ENCODE measurements at regions not wholly inside any gene's neighbourhood (a gene's known extent, or its start where the extent isn't known, plus 50 kb on each side); places are given as distances from the start of the nearest gene placed in this dataset.
"Not testable (repeated sequence)": the region's sequence is repeated elsewhere in the genome, so short reads cannot be mapped to it uniquely, and the experiment has no call there.

- H3K27ac Mint-ChIP-seq = no peak overlapping the region
- H3K27me3 Mint-ChIP-seq = no peaks in the 10 kb centered on the region
- H3K9me3 Mint-ChIP-seq (ENCODE audit: low read depth) = no peaks in the 10 kb centered on the region
- no peaks in the 10 kb centered on the region for H3K36me3 Mint-ChIP-seq
- H3K4me1 Mint-ChIP-seq (ENCODE audit: low read depth) = no peaks in the 10 kb centered on the region
- H3K4me3 Mint-ChIP-seq = no peak overlapping the region
Measured at GRCh38 chrX:150081076-150081475, 142.8 kb upstream of the EOLA2 start.

GRCh38 chrX:150084496-150085229, 146.4 kb upstream of the EOLA2 start:
- no peaks in the 10 kb centered on the region for H3K27me3 Mint-ChIP-seq
- no peaks in the 10 kb centered on the region for H3K9me3 Mint-ChIP-seq (ENCODE audit: low read depth)
- no peaks in the 10 kb centered on the region for H3K4me1 Mint-ChIP-seq (ENCODE audit: low read depth)
- no peak overlapping the region for H3K27ac Mint-ChIP-seq
- H3K4me3 Mint-ChIP-seq = no peak overlapping the region
- no peaks in the 10 kb centered on the region for H3K36me3 Mint-ChIP-seq

- no peak overlapping the region for H3K27ac Mint-ChIP-seq
- H3K9me3 Mint-ChIP-seq (ENCODE audit: low read depth) = no peaks in the 10 kb centered on the region
- no peaks in the 10 kb centered on the region for H3K36me3 Mint-ChIP-seq
- H3K4me3 Mint-ChIP-seq = no peak overlapping the region
- no peaks in the 10 kb centered on the region for H3K27me3 Mint-ChIP-seq
- no peaks in the 10 kb centered on the region for H3K4me1 Mint-ChIP-seq (ENCODE audit: low read depth)
Measured at GRCh38 chrX:150085881-150086280, 147.6 kb upstream of the EOLA2 start.

GRCh38 chrX:150086371-150086770, 148.1 kb upstream of the EOLA2 start:
- Mint-ChIP-seq H3K27ac (no peak overlapping the region), H3K27me3 (no peaks in the 10 kb centered on the region), H3K4me1 (ENCODE audit: low read depth) (no peaks in the 10 kb centered on the region), H3K9me3 (ENCODE audit: low read depth) (no peaks in the 10 kb centered on the region), H3K36me3 (no peaks in the 10 kb centered on the region), H3K4me3 (no peak overlapping the region)

- Mint-ChIP-seq H3K27me3 (no peaks in the 10 kb centered on the region), H3K4me1 (ENCODE audit: low read depth) (no peaks in the 10 kb centered on the region), H3K27ac (no peak overlapping the region), H3K36me3 (no peaks in the 10 kb centered on the region), H3K9me3 (ENCODE audit: low read depth) (no peaks in the 10 kb centered on the region), H3K4me3 (no peak overlapping the region)
Measured at GRCh38 chrX:150087612-150088011, 149.3 kb upstream of the EOLA2 start.

- Mint-ChIP-seq H3K4me1 (ENCODE audit: low read depth) (no peaks in the 10 kb centered on the region), H3K27ac (no peak overlapping the region), H3K36me3 (no peaks in the 10 kb centered on the region), H3K4me3 (no peak overlapping the region), H3K27me3 (no peaks in the 10 kb centered on the region), H3K9me3 (ENCODE audit: low read depth) (no peaks in the 10 kb centered on the region)
Measured at GRCh38 chrX:150088042-150088441, 149.8 kb upstream of the EOLA2 start.

- Mint-ChIP-seq H3K9me3 (ENCODE audit: low read depth) (no peaks in the 10 kb centered on the region), H3K36me3 (no peaks in the 10 kb centered on the region), H3K27ac (no peak overlapping the region), H3K27me3 (no peaks in the 10 kb centered on the region), H3K4me1 (ENCODE audit: low read depth) (no peaks in the 10 kb centered on the region), H3K4me3 (no peak overlapping the region)
Measured at GRCh38 chrX:150088766-150089518, 150.7 kb upstream of the EOLA2 start.

- H3K4me3 Mint-ChIP-seq; H3K36me3 Mint-ChIP-seq; H3K9me3 Mint-ChIP-seq (ENCODE audit: low read depth); H3K27me3 Mint-ChIP-seq; H3K27ac Mint-ChIP-seq; H3K4me1 Mint-ChIP-seq (ENCODE audit: low read depth): not testable (repeated sequence)
Measured at GRCh38 chrX:150091300-150091699, 153.0 kb upstream of the EOLA2 start.

- no peak overlapping the region for H3K4me3 Mint-ChIP-seq
- H3K4me1 Mint-ChIP-seq (ENCODE audit: low read depth) = no peaks in the 10 kb centered on the region
- H3K9me3 Mint-ChIP-seq (ENCODE audit: low read depth) = no peaks in the 10 kb centered on the region
- H3K27ac Mint-ChIP-seq = no peak overlapping the region
- no peaks in the 10 kb centered on the region for H3K36me3 Mint-ChIP-seq
- H3K27me3 Mint-ChIP-seq = no peaks in the 10 kb centered on the region
Measured at GRCh38 chrX:150092549-150092948, 154.3 kb upstream of the EOLA2 start.

GRCh38 chrX:150094375-150094774, 156.1 kb upstream of the EOLA2 start:
- H3K36me3 Mint-ChIP-seq = no peaks in the 10 kb centered on the region
- H3K4me1 Mint-ChIP-seq (ENCODE audit: low read depth) = no peaks in the 10 kb centered on the region
- H3K27me3 Mint-ChIP-seq = no peaks in the 10 kb centered on the region
- no peaks in the 10 kb centered on the region for H3K9me3 Mint-ChIP-seq (ENCODE audit: low read depth)
- H3K4me3 Mint-ChIP-seq = no peak overlapping the region
- no peak overlapping the region for H3K27ac Mint-ChIP-seq

- Mint-ChIP-seq H3K4me1 (ENCODE audit: low read depth) (no peaks in the 10 kb centered on the region), H3K27ac (no peak overlapping the region), H3K36me3 (no peaks in the 10 kb centered on the region)
Measured at GRCh38 chrX:150094996-150095395, 156.7 kb upstream of the EOLA2 start.

GRCh38 chrX:150099316-150099715, 161.0 kb upstream of the EOLA2 start:
- Mint-ChIP-seq H3K27ac (no peak overlapping the region), H3K9me3 (ENCODE audit: low read depth) (no peaks in the 10 kb centered on the region), H3K4me3 (no peak overlapping the region), H3K4me1 (ENCODE audit: low read depth) (no peaks in the 10 kb centered on the region), H3K27me3 (no peaks in the 10 kb centered on the region), H3K36me3 (no peaks in the 10 kb centered on the region)

More at GRCh38 chrX:150094996-150095395, 156.7 kb upstream of the EOLA2 start:
- H3K9me3 Mint-ChIP-seq (ENCODE audit: low read depth) = no peaks in the 10 kb centered on the region
- no peaks in the 10 kb centered on the region for H3K27me3 Mint-ChIP-seq
- H3K4me3 Mint-ChIP-seq = no peak overlapping the region

- Mint-ChIP-seq H3K27me3 (no peaks in the 10 kb centered on the region), H3K4me1 (ENCODE audit: low read depth) (no peaks in the 10 kb centered on the region), H3K27ac (no peak overlapping the region), H3K4me3 (no peak overlapping the region), H3K36me3 (no peaks in the 10 kb centered on the region), H3K9me3 (ENCODE audit: low read depth) (no peaks in the 10 kb centered on the region)
Measured at GRCh38 chrX:150100261-150100660, 162.0 kb upstream of the EOLA2 start.

GRCh38 chrX:150118476-150118875, 180.2 kb upstream of the EOLA2 start:
- Mint-ChIP-seq H3K27ac (no peak overlapping the region), H3K9me3 (ENCODE audit: low read depth) (no peaks in the 10 kb centered on the region), H3K36me3 (peaks cover 2% of the 10 kb centered on the region), H3K27me3 (peaks cover 2% of the 10 kb centered on the region), H3K4me1 (ENCODE audit: low read depth) (peaks cover under 1% of the 10 kb centered on the region), H3K4me3 (no peak overlapping the region)

- H3K36me3 Mint-ChIP-seq = peaks cover 2% of the 10 kb centered on the region
- H3K4me3 Mint-ChIP-seq = no peak overlapping the region
- H3K9me3 Mint-ChIP-seq (ENCODE audit: low read depth) = no peaks in the 10 kb centered on the region
- no peak overlapping the region for H3K27ac Mint-ChIP-seq
- peaks cover 3% of the 10 kb centered on the region for H3K4me1 Mint-ChIP-seq (ENCODE audit: low read depth)
- H3K27me3 Mint-ChIP-seq = peaks cover 2% of the 10 kb centered on the region
Measured at GRCh38 chrX:150119323-150119722, 181.0 kb upstream of the EOLA2 start.

- not testable (repeated sequence) for H3K27ac Mint-ChIP-seq; H3K4me3 Mint-ChIP-seq; H3K9me3 Mint-ChIP-seq (ENCODE audit: low read depth); H3K36me3 Mint-ChIP-seq; H3K4me1 Mint-ChIP-seq (ENCODE audit: low read depth); H3K27me3 Mint-ChIP-seq
Measured at GRCh38 chrX:150125045-150125444, 186.8 kb upstream of the EOLA2 start.

Measured in activated naive CD8-positive, alpha-beta T cell (primary cell).